Neural crest cell (in vitro differentiated cells): ENCODE measurements at regions not wholly inside any gene's neighbourhood (a gene's known extent, or its start where the extent isn't known, plus 50 kb on each side); places are given as distances from the start of the nearest gene placed in this dataset.

Source experiments
- DNase-seq: peaks from one replicate; pipeline ENCODE4 v3.0.0; 2021; ENCODE audit warnings: low read depth, mixed read lengths, low spot score
- H3K27ac Mint-ChIP-seq: one replicate; pipeline ENCODE4 v1.8.0; 2021; ENCODE audit warnings: mild to moderate bottlenecking, mixed read lengths; ENCODE audit not compliant: unreplicated experiment
- H3K27me3 Mint-ChIP-seq: 2 replicates; pipeline ENCODE4 v1.8.0; 2021; ENCODE audit warnings: low read depth, mild to moderate bottlenecking, mixed read lengths
- H3K36me3 Mint-ChIP-seq: 2 replicates; pipeline ENCODE4 v1.8.0; 2021; ENCODE audit warnings: low read depth, mild to moderate bottlenecking, mixed read lengths
- H3K4me1 Mint-ChIP-seq: 2 replicates; pipeline ENCODE4 v1.8.0; 2021; ENCODE audit warnings: mixed read lengths
- H3K4me3 Mint-ChIP-seq: one replicate; pipeline ENCODE4 v1.8.0; 2021; ENCODE audit warnings: mild to moderate bottlenecking, mixed read lengths
- H3K9me3 Mint-ChIP-seq: 2 replicates; pipeline ENCODE4 v1.8.0; 2021; ENCODE audit warnings: mixed read lengths
- CTCF ChIP-seq: fragments of 200-600 bp; sonication (generic); conservative IDR thresholded peaks from 2 replicates; pipeline ENCODE4 v1.5.0; 2021; ENCODE audit warnings: antibody characterized with exemption, mild to moderate bottlenecking

- TF ChIP-seq CTCF, result no peak
- Mint-ChIP-seq H3K4me3 (no peak overlapping the region), H3K27ac (no peak overlapping the region), H3K36me3 (no peaks in the 10 kb centered on the region), H3K9me3 (no peaks in the 10 kb centered on the region), H3K4me1 (no peaks in the 10 kb centered on the region), H3K27me3 (no peaks in the 10 kb centered on the region)
- DNase-seq, result no peak
Observed at GRCh38 chr2:40754912-40755311, 303.0 kb upstream of the SLC8A1 start.

GRCh38 chr2:40758401-40759155 lies 306.7 kb upstream of the SLC8A1 start:
- Mint-ChIP-seq H3K27ac (no peak overlapping the region), H3K36me3 (no peaks in the 10 kb centered on the region), H3K4me1 (no peaks in the 10 kb centered on the region), H3K27me3 (no peaks in the 10 kb centered on the region), H3K9me3 (peaks cover 3% of the 10 kb centered on the region), H3K4me3 (no peak overlapping the region)
- no peak for DNase-seq
- TF ChIP-seq CTCF, result no peak

GRCh38 chr2:40760071-40760666 lies 308.3 kb upstream of the SLC8A1 start:
- TF ChIP-seq CTCF, result peak; percentile 74
- Mint-ChIP-seq H3K36me3 (no peaks in the 10 kb centered on the region), H3K4me3 (no peak overlapping the region), H3K27me3 (no peaks in the 10 kb centered on the region), H3K4me1 (no peaks in the 10 kb centered on the region), H3K27ac (no peak overlapping the region), H3K9me3 (peaks cover 3% of the 10 kb centered on the region)
- DNase-seq, result no peak

- no peak for DNase-seq
Observed at GRCh38 chr2:40773291-40773690, 321.4 kb upstream of the SLC8A1 start.

GRCh38 chr2:40783704-40784103 lies 331.8 kb upstream of the SLC8A1 start:
- H3K4me3 Mint-ChIP-seq, result no peak overlapping the region
- no peaks in the 10 kb centered on the region for H3K9me3 Mint-ChIP-seq
- no peak for TF ChIP-seq CTCF
- no peaks in the 10 kb centered on the region for H3K4me1 Mint-ChIP-seq
- no peaks in the 10 kb centered on the region for H3K27me3 Mint-ChIP-seq
- DNase-seq, result no peak
- H3K36me3 Mint-ChIP-seq, result no peaks in the 10 kb centered on the region
- H3K27ac Mint-ChIP-seq, result no peak overlapping the region

More at GRCh38 chr2:40773291-40773690, 321.4 kb upstream of the SLC8A1 start:
- Mint-ChIP-seq H3K9me3 (no peaks in the 10 kb centered on the region), H3K36me3 (no peaks in the 10 kb centered on the region), H3K27me3 (no peaks in the 10 kb centered on the region), H3K4me1 (peaks cover 9% of the 10 kb centered on the region), H3K4me3 (no peak overlapping the region), H3K27ac (peak overlapping the region; percentile 66)
- TF ChIP-seq CTCF, result no peak
